Mammary epithelial cell (primary cell): ENCODE measurements at regions not wholly inside any gene's neighbourhood (a gene's known extent, or its start where the extent isn't known, plus 50 kb on each side); places are given as distances from the start of the nearest gene placed in this dataset.

Experiments
- EZH2 ChIP-seq: IDR thresholded peaks from 2 replicates; pipeline ENCODE4 v1.6.1; 2012; ENCODE audit warnings: low read length, inconsistent platforms, borderline replicate concordance
- TF ChIP-seq, protein P1 (sequence below), 2 donors: IDR thresholded peaks in 1 of 2; conservative IDR thresholded peaks in 1 of 2; 2 replicates each; pipeline ENCODE4 v1.5.1; 2011 to 2012; ENCODE audit warnings: inconsistent platforms in 2 of 2, low read length in 2 of 2, mild to moderate bottlenecking in 2 of 2, control low read depth in 1 of 2, low read depth in 1 of 2; ENCODE audit not compliant: insufficient read depth in 1 of 2; ENCODE audit errors: extremely low read depth in 1 of 2

DNA sequence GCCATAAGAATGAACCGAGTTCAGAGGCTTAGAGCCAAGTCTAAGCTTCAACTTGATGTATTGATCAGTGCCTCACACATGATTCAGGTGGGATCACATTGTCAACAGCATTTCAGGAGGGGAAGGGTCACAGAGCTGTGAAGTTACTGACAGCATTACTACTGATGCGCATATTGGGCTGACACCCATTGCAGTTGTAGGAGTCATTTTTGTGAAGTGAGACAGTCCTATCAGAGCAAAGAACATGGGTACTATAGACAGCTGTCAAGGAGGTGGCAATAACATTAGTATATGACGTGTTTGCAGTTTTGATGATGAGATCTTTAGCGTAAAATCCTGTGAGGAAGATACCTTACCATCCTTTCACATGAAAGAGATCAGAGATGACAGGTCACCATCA, 206.0 kb upstream of the RBM19 start:
- TF ChIP-seq, protein P1, sequence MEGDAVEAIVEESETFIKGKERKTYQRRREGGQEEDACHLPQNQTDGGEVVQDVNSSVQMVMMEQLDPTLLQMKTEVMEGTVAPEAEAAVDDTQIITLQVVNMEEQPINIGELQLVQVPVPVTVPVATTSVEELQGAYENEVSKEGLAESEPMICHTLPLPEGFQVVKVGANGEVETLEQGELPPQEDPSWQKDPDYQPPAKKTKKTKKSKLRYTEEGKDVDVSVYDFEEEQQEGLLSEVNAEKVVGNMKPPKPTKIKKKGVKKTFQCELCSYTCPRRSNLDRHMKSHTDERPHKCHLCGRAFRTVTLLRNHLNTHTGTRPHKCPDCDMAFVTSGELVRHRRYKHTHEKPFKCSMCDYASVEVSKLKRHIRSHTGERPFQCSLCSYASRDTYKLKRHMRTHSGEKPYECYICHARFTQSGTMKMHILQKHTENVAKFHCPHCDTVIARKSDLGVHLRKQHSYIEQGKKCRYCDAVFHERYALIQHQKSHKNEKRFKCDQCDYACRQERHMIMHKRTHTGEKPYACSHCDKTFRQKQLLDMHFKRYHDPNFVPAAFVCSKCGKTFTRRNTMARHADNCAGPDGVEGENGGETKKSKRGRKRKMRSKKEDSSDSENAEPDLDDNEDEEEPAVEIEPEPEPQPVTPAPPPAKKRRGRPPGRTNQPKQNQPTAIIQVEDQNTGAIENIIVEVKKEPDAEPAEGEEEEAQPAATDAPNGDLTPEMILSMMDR (conservative IDR thresholded peaks at IDR 0.05 in 1 of 2, IDR thresholded peaks at IDR 0.05 in 1 of 2; ENCODE audit: extremely low read depth in 1 of 2, insufficient read depth in 1 of 2, low read depth in 1 of 2, low read length in 2 of 2): no peak
- TF ChIP-seq EZH2: no peak
